Activated CD8-positive, alpha-beta T cell treated with anti-CD3 and anti-CD28 coated beads for 36 hours (primary cell): ENCODE measurements at regions not wholly inside any gene's neighbourhood (a gene's known extent, or its start where the extent isn't known, plus 50 kb on each side); places are given as distances from the start of the nearest gene placed in this dataset.

Experiments used
- ATAC-seq: fragments of 200-7000 bp; cut with Tn5 transposase; one replicate; pipeline ENCODE4 v1.10.0; 2021; ENCODE audit warnings: mild to moderate bottlenecking, moderate library complexity
- CTCF ChIA-PET: fragments of 350-600 bp; sonication (Branson Sonifier 250); formaldehyde crosslinking; loops from one replicate; lab custom pipeline; 2021; ENCODE audit warnings: antibody characterized with exemption; lab: Charles Lee
- POLR2A ChIA-PET: fragments of 350-600 bp; sonication (Branson Sonifier 250); formaldehyde crosslinking; loops from one replicate; lab custom pipeline; 2021; ENCODE audit warnings: antibody characterized with exemption; lab: Charles Lee
- DNase-seq: peaks from one replicate; pipeline ENCODE4 v3.0.0-alpha.2; 2020
- H3K27ac Mint-ChIP-seq: one replicate; pipeline ENCODE4 v1.8.0; 2021; ENCODE audit warnings: mild to moderate bottlenecking, mixed read lengths
- H3K27me3 Mint-ChIP-seq: one replicate; pipeline ENCODE4 v1.8.0; 2021; ENCODE audit warnings: mixed read lengths
- H3K36me3 Mint-ChIP-seq: one replicate; pipeline ENCODE4 v1.8.0; 2021; ENCODE audit warnings: low read depth, mixed read lengths
- H3K4me1 Mint-ChIP-seq: one replicate; pipeline ENCODE4 v1.8.0; 2021; ENCODE audit warnings: low read depth, mixed read lengths
- H3K4me3 Mint-ChIP-seq: one replicate; pipeline ENCODE4 v1.8.0; 2021; ENCODE audit warnings: mild to moderate bottlenecking, moderate library complexity, mixed read lengths
- H3K9me3 Mint-ChIP-seq: one replicate; pipeline ENCODE4 v1.8.0; 2021; ENCODE audit warnings: mixed read lengths
- intact Hi-C: fragments of 100-400 bp; cut with micrococcal nuclease; formaldehyde crosslinking; loops from one replicate; pipeline ENCODE4 v1.10.0; 2022
- TF ChIP-seq, protein P1 (sequence below): fragments of 200-600 bp; IDR thresholded peaks from one replicate; pipeline ENCODE4 v1.8.0; 2022; ENCODE audit warnings: antibody characterized with exemption, mild to moderate bottlenecking

- POLR2A ChIA-PET: no interaction called here
- Mint-ChIP-seq H3K4me1 (peaks cover 2% of the 10 kb centered on the region), H3K9me3 (no peaks in the 10 kb centered on the region), H3K4me3 (no peak overlapping the region), H3K27ac (no peak overlapping the region), H3K27me3 (peaks cover 5% of the 10 kb centered on the region), H3K36me3 (no peaks in the 10 kb centered on the region)
- intact Hi-C loops: no loop called here
- CTCF ChIA-PET: interaction anchor here (1.1 kb wide), 1 partner anchor 395 kb away, joined by 4 read pairs; no protein-coding TSS in a partner anchor
- ATAC-seq (no peak), DNase-seq (no peak)
- TF ChIP-seq, protein P1, sequence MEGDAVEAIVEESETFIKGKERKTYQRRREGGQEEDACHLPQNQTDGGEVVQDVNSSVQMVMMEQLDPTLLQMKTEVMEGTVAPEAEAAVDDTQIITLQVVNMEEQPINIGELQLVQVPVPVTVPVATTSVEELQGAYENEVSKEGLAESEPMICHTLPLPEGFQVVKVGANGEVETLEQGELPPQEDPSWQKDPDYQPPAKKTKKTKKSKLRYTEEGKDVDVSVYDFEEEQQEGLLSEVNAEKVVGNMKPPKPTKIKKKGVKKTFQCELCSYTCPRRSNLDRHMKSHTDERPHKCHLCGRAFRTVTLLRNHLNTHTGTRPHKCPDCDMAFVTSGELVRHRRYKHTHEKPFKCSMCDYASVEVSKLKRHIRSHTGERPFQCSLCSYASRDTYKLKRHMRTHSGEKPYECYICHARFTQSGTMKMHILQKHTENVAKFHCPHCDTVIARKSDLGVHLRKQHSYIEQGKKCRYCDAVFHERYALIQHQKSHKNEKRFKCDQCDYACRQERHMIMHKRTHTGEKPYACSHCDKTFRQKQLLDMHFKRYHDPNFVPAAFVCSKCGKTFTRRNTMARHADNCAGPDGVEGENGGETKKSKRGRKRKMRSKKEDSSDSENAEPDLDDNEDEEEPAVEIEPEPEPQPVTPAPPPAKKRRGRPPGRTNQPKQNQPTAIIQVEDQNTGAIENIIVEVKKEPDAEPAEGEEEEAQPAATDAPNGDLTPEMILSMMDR: no peak
These were observed 209.3 kb downstream of the TLE3 start for GRCh38 chr15:69888406-69888805.

DNA sequence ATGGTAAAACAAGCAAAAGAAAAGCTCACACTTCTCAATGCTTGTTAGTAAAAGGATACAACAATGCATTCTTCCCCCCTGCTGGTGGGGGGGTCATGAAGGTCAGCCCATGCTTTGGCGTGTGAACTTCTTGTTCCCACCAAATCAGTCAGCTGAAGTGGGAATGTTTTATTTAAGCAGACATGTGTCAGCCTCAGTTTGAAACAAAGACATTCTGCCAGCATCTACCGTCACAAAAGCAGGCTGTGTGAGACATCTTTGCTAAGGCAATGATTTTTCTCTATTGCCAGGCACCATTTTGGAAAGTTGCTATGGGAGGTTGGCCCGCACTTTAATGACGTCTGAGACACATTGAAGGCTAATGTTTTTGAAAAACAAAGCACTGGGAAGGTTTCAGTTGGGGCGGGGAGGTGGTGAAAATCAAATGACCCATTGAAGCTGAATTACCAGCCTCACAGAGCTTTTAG lies 206.6 kb downstream of the TLE3 start:
- POLR2A ChIA-PET: no interaction called here
- CTCF ChIA-PET: no interaction called here
- DNase-seq: no peak
- no peaks in the 10 kb centered on the region for H3K4me1 Mint-ChIP-seq
- no peak for ATAC-seq
- intact Hi-C loops: no loop called here
- H3K36me3 Mint-ChIP-seq: no peaks in the 10 kb centered on the region
- H3K4me3 Mint-ChIP-seq: no peak overlapping the region
- TF ChIP-seq, protein P1: no peak
- H3K27me3 Mint-ChIP-seq: peaks cover 11% of the 10 kb centered on the region
- H3K9me3 Mint-ChIP-seq: no peaks in the 10 kb centered on the region
- no peak overlapping the region for H3K27ac Mint-ChIP-seq

- intact Hi-C loops: no loop called here
- H3K4me3 Mint-ChIP-seq: no peak overlapping the region
- DNase-seq (no peak), ATAC-seq (no peak)
- no peaks in the 10 kb centered on the region for H3K36me3 Mint-ChIP-seq
- no peaks in the 10 kb centered on the region for H3K9me3 Mint-ChIP-seq
- H3K4me1 Mint-ChIP-seq: no peaks in the 10 kb centered on the region
- no peak overlapping the region for H3K27ac Mint-ChIP-seq
- TF ChIP-seq, protein P1: no peak
- ChIA-PET CTCF (no interaction called here), POLR2A (no interaction called here)
- H3K27me3 Mint-ChIP-seq: peaks cover 9% of the 10 kb centered on the region
These were observed 206.1 kb downstream of the TLE3 start for GRCh38 chr15:69891606-69892005.

DNA sequence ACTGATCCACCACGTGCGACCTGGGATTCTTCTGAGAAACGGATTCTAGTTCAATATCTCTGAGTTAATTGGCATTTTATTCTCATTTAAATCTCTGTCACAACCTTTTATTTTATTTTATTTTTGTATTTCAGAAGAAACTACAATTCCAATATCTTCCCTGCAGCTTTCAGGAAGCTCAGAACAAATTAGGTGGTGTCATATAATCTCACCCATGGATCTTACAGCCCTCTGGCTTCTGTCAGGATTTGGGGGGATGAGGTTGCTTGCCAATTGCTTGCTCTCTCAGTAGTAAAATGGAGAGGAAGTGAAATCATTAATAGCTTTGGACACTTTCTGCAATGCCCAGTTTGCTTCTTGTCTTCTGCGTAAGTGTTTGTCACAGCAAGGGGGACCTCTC lies 205.4 kb downstream of the TLE3 start:
- H3K27me3 Mint-ChIP-seq: peaks cover 11% of the 10 kb centered on the region
- no peaks in the 10 kb centered on the region for H3K36me3 Mint-ChIP-seq
- TF ChIP-seq, protein P1: no peak
- no peak for DNase-seq
- ChIA-PET POLR2A (no interaction called here), CTCF (no interaction called here)
- no peak overlapping the region for H3K4me3 Mint-ChIP-seq
- no peaks in the 10 kb centered on the region for H3K9me3 Mint-ChIP-seq
- no peak for ATAC-seq
- no peaks in the 10 kb centered on the region for H3K4me1 Mint-ChIP-seq
- intact Hi-C loops: no loop called here
- H3K27ac Mint-ChIP-seq: no peak overlapping the region

DNA sequence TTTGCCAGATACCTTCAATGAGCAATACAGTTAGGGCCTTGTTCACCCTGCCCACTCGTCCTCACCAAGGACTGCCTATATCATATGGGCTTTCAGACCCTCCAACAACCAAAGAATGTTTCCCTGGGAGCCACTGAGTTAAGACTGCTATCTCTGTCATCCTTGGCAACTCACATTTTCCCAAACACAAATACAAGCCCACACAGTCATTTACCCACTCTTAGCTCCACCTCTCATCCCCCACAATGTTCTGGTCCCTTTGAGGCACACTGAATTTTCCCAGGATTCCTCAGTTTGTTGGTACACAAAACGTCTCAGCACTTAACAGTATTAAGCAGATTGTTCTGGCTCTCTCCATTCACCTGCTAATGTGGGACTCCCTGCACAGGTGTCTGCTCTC lies 204.6 kb downstream of the TLE3 start:
- no peak for ATAC-seq
- ChIA-PET POLR2A (interaction anchor here (1.1 kb wide), 1 partner anchor 22 kb away, joined by 3 read pairs; no protein-coding TSS in a partner anchor), CTCF (no interaction called here)

More for the DNA sequence above, 204.6 kb downstream of the TLE3 start:
- intact Hi-C loops: no loop called here
- H3K4me1 Mint-ChIP-seq: no peaks in the 10 kb centered on the region
- no peaks in the 10 kb centered on the region for H3K9me3 Mint-ChIP-seq
- H3K27ac Mint-ChIP-seq: no peak overlapping the region
- no peak overlapping the region for H3K4me3 Mint-ChIP-seq
- no peaks in the 10 kb centered on the region for H3K36me3 Mint-ChIP-seq
- TF ChIP-seq, protein P1: no peak
- no peak for DNase-seq
- H3K27me3 Mint-ChIP-seq: peaks cover 11% of the 10 kb centered on the region
